Brain microvascular endothelial cell (primary cell): ENCODE measurements at regions not wholly inside any gene's neighbourhood (a gene's known extent, or its start where the extent isn't known, plus 50 kb on each side); places are given as distances from the start of the nearest gene placed in this dataset.

Experiments used
- DNase-seq: peaks from one replicate; pipeline ENCODE4 v3.0.0-alpha.2; 2020
- H3K27ac ChIP-seq: fragments of 250-450 bp; sonication (Bioruptor Pico); 2 replicates; pipeline ENCODE4 v1.5.1; 2020; ENCODE audit warnings: mild to moderate bottlenecking, moderate library complexity
- H3K27me3 ChIP-seq: fragments of 250-450 bp; sonication (Bioruptor Pico); replicated peaks from 2 replicates; pipeline ENCODE4 v1.5.1; 2020; ENCODE audit warnings: mild to moderate bottlenecking
- H3K36me3 ChIP-seq: fragments of 250-450 bp; sonication (Bioruptor Pico); replicated peaks from 2 replicates; pipeline ENCODE4 v1.5.1; 2020; ENCODE audit warnings: mild to moderate bottlenecking
- H3K4me3 ChIP-seq: 2 replicates; pipeline ENCODE4 v1.5.1; 2011; ENCODE audit warnings: low read depth, mild to moderate bottlenecking, control low read depth, low read length, moderate library complexity
- CTCF ChIP-seq: IDR thresholded peaks from 2 replicates; pipeline ENCODE4 v1.5.1; 2011; ENCODE audit warnings: low read depth, mild to moderate bottlenecking, moderate library complexity, low read length, control low read depth, inconsistent platforms; ENCODE audit errors: missing control alignments
- in situ Hi-C: cut with HindIII; loops from 2 replicates; pipeline ENCODE4 v1.10.0; 2017; ENCODE audit warnings: low sequenced_read_pairs, low pct_ligation_motif_present

- Histone ChIP-seq H3K27me3 (no peaks in the 10 kb centered on the region), H3K36me3 (no peaks in the 10 kb centered on the region), H3K27ac (no peak overlapping the region), H3K4me3 (no peak overlapping the region)
- in situ Hi-C loops, result no loop called here
- no peak for TF ChIP-seq CTCF
- DNase-seq, result no peak
Measured at GRCh38 chr6:122524056-122524455, 52.4 kb upstream of the SERINC1 start.

GRCh38 chr6:122530440-122531046 lies 58.9 kb upstream of the SERINC1 start:
- peak; percentile 80 for DNase-seq
- no peak overlapping the region for H3K27ac ChIP-seq
- no peak overlapping the region for H3K4me3 ChIP-seq
- no peaks in the 10 kb centered on the region for H3K36me3 ChIP-seq
- H3K27me3 ChIP-seq, result no peaks in the 10 kb centered on the region
- in situ Hi-C loops, result no loop called here
- TF ChIP-seq CTCF, result peak; percentile 91

GRCh38 chr6:122548281-122548680 lies 61.9 kb upstream of the PKIB start:
- Histone ChIP-seq H3K36me3 (no peaks in the 10 kb centered on the region), H3K27ac (no peak overlapping the region), H3K4me3 (no peak overlapping the region), H3K27me3 (no peaks in the 10 kb centered on the region)
- no peak for TF ChIP-seq CTCF
- DNase-seq, result no peak
- in situ Hi-C loops, result no loop called here

GRCh38 chr6:122548820-122549219 lies 61.4 kb upstream of the PKIB start:
- DNase-seq, result no peak
- Histone ChIP-seq H3K27me3 (no peaks in the 10 kb centered on the region), H3K27ac (no peak overlapping the region), H3K36me3 (no peaks in the 10 kb centered on the region), H3K4me3 (no peak overlapping the region)
- in situ Hi-C loops, result no loop called here
- no peak for TF ChIP-seq CTCF

GRCh38 chr6:122553697-122554096 lies 56.5 kb upstream of the PKIB start:
- Histone ChIP-seq H3K27me3 (no peaks in the 10 kb centered on the region), H3K4me3 (no peak overlapping the region), H3K27ac (no peak overlapping the region), H3K36me3 (no peaks in the 10 kb centered on the region)
- in situ Hi-C loops, result no loop called here
- no peak for TF ChIP-seq CTCF
- DNase-seq, result no peak

- in situ Hi-C loops, result no loop called here
- no peak for TF ChIP-seq CTCF
- no peak for DNase-seq
Measured at GRCh38 chr6:122555561-122555960, 54.6 kb upstream of the PKIB start.

More at GRCh38 chr6:122555561-122555960, 54.6 kb upstream of the PKIB start:
- Histone ChIP-seq H3K27ac (no peak overlapping the region), H3K36me3 (no peaks in the 10 kb centered on the region), H3K4me3 (no peak overlapping the region), H3K27me3 (no peaks in the 10 kb centered on the region)
